Psoas muscle (tissue), 7 donors: ENCODE measurements at regions not wholly inside any gene's neighbourhood (a gene's known extent, or its start where the extent isn't known, plus 50 kb on each side); places are given as distances from the start of the nearest gene placed in this dataset.
A peak's percentile ranks its signal among the peaks of the same experiment; 100 is the strongest.

Source experiments
- ATAC-seq, 4 donors: fragments of 200-7000 bp; cut with Tn5 transposase; one replicate each; pipeline ENCODE4 v1.9.1; 2020; ENCODE audit warnings: moderate library complexity in 3 of 4, mild to moderate bottlenecking in 2 of 4
- DNase-seq, 2 donors: peaks; one replicate each; pipeline ENCODE4 v3.0.0-alpha.2; 2020
- H3K27ac ChIP-seq: fragments of 200-600 bp; one replicate; pipeline ENCODE4 v1.8.0; 2022
- H3K27me3 ChIP-seq, 3 donors: fragments of 200-600 bp in 1 of 3; one replicate each; pipeline versions ENCODE4 v1.6.1 to v1.8.0; 2013 to 2022; ENCODE audit warnings: low read length in 2 of 3, mild to moderate bottlenecking in 2 of 3, moderate library complexity in 1 of 3; ENCODE audit not compliant: insufficient read depth in 3 of 3
- H3K36me3 ChIP-seq, 2 donors: fragments of 200-600 bp in 1 of 2; one replicate each; pipeline versions ENCODE4 v1.6.1 to v1.8.0; 2013 to 2022; ENCODE audit warnings: low read depth in 1 of 2, mild to moderate bottlenecking in 1 of 2, moderate library complexity in 1 of 2; ENCODE audit not compliant: insufficient read depth in 1 of 2
- H3K4me1 ChIP-seq: fragments of 200-600 bp; one replicate; pipeline ENCODE4 v1.8.0; 2022
- H3K4me3 ChIP-seq: fragments of 200-600 bp; one replicate; pipeline ENCODE4 v1.8.0; 2022; ENCODE audit warnings: mild to moderate bottlenecking
- H3K9me3 ChIP-seq: fragments of 200-600 bp; one replicate; pipeline ENCODE4 v1.8.0; 2022
- WGBS, 3 donors: extraction: QIAGEN DNeasy Blood & Tissue Kit; methylation state at CpG; one replicate each; pipeline versions ENCODE4 v1.1.6 to v1.1.7; 2013; 5-methylcytosine and 5-hydroxymethylcytosine counted together
- intact Hi-C, 2 donors: fragments of 100-400 bp; cut with DNase I; formaldehyde crosslinking; loops; one replicate each; pipeline versions ENCODE4 v1.11.0 to v1.14.2; 2022
- TF ChIP-seq, protein P1 (sequence below): fragments of 200-600 bp; IDR thresholded peaks from one replicate; pipeline ENCODE4 v1.8.0; 2022; ENCODE audit warnings: antibody characterized with exemption
- donor health status: healthy with polysubstance abuse.
- donor health status: DM: no; HTN: no; CAD: no; lungs with moderate emphysema.
- donor health status: Bipolar disorder and iron deficiency.
- donor health status: healthy.
- donor health status: DM: yes; HTN: yes; CAD: no.
- donor health status: DM: no; HTN: no; CAD: no.
- donor health status: DM: yes; HTN: yes; CAD: no.

DNA sequence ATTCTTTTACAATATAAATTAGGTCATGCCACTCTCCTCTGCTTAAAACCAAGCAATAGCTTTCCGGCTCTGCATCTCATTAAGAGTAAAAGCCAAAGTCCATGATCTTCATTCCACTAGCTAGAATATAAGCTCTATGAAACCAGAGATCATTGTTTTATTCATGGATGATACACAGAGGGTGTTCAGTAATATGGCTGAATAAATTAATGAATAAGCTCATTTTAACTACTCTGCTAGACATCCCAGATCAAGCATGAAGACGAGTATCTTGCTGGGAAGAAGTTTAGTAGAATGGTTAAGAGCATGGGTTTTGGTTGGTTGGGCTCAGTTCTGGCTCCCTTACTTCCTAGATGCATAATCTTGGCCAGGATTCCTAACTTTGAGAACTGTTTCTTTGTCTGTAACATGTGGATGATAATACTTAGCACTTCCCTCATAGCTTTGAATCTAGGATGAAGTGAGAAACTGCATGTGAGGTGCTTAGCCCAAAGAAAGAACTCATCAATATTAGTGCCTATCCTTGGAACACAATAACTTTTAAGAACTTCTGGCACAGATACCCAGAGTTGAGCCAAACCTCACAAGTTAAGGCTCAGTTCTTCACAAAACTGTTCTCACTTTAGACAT, 106.8 kb downstream of the MSX2 start:
- H3K4me3 ChIP-seq = no peak overlapping the region
- intact Hi-C loops = no loop called here

DNA sequence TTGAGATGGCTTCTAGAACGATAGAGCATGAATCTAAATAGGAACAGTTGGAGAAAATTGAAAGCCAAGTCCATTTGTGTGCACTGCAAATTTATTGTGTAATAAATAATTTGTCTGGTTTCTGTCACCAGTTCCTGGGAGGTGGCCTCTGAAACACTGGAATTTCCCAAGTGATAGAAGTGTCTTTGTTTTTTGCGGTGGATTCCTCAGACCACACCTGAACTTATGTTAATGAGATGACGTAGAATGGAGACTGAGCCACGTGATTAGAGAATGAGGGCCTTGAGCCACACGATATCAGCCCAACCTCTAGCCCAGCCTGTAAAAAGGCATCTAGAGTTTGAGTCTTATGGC, 105.1 kb downstream of the MSX2 start:
- Histone ChIP-seq H3K4me1 (no peaks in the 10 kb centered on the region), H3K4me3 (no peak overlapping the region), H3K9me3 (no peaks in the 10 kb centered on the region), H3K36me3 (no peaks in the 10 kb centered on the region), H3K27ac (no peak overlapping the region), H3K27me3 (peaks cover 0 to 9% (median 0%) of the 10 kb centered on the region in 3 donors)
- ATAC-seq (peak in 1 of 4 donors; percentile 12), DNase-seq (no peak)
- intact Hi-C loops = no loop called here
- TF ChIP-seq, protein P1, sequence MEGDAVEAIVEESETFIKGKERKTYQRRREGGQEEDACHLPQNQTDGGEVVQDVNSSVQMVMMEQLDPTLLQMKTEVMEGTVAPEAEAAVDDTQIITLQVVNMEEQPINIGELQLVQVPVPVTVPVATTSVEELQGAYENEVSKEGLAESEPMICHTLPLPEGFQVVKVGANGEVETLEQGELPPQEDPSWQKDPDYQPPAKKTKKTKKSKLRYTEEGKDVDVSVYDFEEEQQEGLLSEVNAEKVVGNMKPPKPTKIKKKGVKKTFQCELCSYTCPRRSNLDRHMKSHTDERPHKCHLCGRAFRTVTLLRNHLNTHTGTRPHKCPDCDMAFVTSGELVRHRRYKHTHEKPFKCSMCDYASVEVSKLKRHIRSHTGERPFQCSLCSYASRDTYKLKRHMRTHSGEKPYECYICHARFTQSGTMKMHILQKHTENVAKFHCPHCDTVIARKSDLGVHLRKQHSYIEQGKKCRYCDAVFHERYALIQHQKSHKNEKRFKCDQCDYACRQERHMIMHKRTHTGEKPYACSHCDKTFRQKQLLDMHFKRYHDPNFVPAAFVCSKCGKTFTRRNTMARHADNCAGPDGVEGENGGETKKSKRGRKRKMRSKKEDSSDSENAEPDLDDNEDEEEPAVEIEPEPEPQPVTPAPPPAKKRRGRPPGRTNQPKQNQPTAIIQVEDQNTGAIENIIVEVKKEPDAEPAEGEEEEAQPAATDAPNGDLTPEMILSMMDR = no peak
- WGBS, 3 donors = 20 to 36% (median 21%) methylated on average over 5 of the region's 5 CpGs

More for the DNA sequence above, 106.8 kb downstream of the MSX2 start:
- no peaks in the 10 kb centered on the region for H3K9me3 ChIP-seq
- 74 to 79% (median 76%) methylated on average over 2 of the region's 2 CpGs for WGBS, 3 donors
- H3K27me3 ChIP-seq = peaks cover 0 to 9% (median 0%) of the 10 kb centered on the region in 3 donors
- no peak overlapping the region for H3K27ac ChIP-seq
- H3K4me1 ChIP-seq = no peaks in the 10 kb centered on the region
- ATAC-seq (no peak), DNase-seq (no peak)
- no peaks in the 10 kb centered on the region for H3K36me3 ChIP-seq
- TF ChIP-seq, protein P1 = no peak

DNA sequence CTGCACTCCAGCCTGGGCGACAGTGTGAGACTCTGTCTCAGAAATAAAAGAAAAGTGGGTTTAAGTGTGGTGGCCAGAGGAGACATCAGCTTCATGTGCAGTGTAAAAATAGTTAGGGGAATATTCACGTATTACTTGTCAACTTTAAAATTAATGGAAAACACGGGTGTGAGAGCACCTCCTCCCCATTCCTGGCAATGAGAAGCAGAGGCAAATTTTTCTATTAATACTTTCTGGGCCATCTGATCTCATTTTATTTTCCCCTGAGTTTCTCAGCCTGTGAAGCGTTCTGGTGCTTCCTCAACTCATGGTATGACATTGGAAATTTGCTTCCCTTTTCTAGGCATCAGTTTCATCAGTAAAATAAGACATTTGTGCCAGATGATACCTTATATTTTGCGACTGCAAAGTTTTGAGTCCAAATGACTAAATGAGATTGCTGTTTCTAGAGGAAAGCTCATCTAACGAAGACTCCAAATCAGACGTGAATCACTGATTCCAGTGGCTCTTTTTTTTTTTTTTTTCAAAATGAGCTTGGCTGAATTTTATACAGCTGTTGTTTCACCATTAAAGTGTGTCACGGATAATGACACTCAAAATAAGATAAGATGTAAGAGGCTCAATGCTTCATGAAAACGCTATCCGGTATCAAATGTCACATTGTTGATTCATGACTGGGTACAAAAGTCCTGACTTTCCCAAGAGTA, 104.6 kb downstream of the MSX2 start:
- Histone ChIP-seq H3K27me3 (peaks cover 0 to 9% (median 0%) of the 10 kb centered on the region in 3 donors), H3K9me3 (no peaks in the 10 kb centered on the region), H3K36me3 (no peaks in the 10 kb centered on the region), H3K4me3 (no peak overlapping the region), H3K4me1 (no peaks in the 10 kb centered on the region), H3K27ac (no peak overlapping the region)
- intact Hi-C loops = no loop called here
- ATAC-seq (peak in 2 of 4 donors; percentile 42 to 57), DNase-seq (no peak)
- 18 to 26% (median 18%) methylated on average over 10 of the region's 10 CpGs for WGBS, 3 donors
- TF ChIP-seq, protein P1 = no peak

DNA sequence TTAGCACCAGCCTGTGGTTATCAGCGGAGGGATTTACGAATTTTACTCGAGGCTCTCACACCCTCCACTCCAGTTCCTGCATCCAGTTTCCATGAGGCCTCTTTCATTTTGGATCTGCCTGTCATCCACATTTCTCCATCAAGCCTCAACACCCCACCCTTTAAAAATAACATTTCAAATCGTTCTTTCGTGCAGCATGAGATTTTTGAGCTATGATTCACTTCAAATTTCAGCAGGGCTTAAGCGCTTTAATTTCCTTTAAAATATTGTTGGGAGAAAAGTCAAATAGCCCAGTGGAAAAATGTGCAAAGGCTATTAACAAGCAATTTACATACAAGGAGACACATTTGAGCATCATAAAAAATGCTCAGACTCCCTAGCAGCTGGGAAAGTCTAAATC, 103.2 kb downstream of the MSX2 start:
- TF ChIP-seq, protein P1 = no peak
- Histone ChIP-seq H3K27me3 (peaks cover 0 to 8% (median 0%) of the 10 kb centered on the region in 3 donors), H3K36me3 (no peaks in the 10 kb centered on the region), H3K4me1 (no peaks in the 10 kb centered on the region), H3K27ac (no peak overlapping the region), H3K4me3 (no peak overlapping the region), H3K9me3 (no peaks in the 10 kb centered on the region)
- 65 to 71% (median 68%) methylated on average over 6 of the region's 6 CpGs for WGBS, 3 donors
- ATAC-seq (no peak), DNase-seq (no peak)
- intact Hi-C loops = no loop called here
